ENCODE measurements at regions not wholly inside any gene's neighbourhood (a gene's known extent, or its start where the extent isn't known, plus 50 kb on each side); places are given as distances from the start of the nearest gene placed in this dataset.
"Not testable (repeated sequence)": the region's sequence is repeated elsewhere in the genome, so short reads cannot be mapped to it uniquely, and the experiment has no call there.

DNA sequence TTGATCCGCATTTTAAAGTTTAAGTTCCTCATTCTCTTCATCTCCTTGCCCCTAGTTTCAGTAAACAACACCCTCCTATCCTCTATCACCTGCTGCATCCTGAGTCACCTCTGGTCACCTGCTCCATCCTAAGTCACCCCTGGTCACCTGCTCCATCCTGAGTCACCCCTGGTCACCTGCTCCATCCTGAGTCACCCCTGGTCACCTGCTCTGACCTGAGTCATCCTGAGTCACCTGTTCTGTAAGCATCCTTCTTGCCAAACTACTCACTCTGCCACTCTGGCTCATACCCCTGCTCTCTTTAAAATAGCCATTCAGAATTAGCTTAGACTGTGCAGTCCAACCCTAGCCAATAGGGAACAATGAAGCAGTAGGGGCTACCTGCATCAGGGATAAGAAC is 80.6 kb upstream of the CD163 start:
- TF ChIP-seq, protein P1, sequence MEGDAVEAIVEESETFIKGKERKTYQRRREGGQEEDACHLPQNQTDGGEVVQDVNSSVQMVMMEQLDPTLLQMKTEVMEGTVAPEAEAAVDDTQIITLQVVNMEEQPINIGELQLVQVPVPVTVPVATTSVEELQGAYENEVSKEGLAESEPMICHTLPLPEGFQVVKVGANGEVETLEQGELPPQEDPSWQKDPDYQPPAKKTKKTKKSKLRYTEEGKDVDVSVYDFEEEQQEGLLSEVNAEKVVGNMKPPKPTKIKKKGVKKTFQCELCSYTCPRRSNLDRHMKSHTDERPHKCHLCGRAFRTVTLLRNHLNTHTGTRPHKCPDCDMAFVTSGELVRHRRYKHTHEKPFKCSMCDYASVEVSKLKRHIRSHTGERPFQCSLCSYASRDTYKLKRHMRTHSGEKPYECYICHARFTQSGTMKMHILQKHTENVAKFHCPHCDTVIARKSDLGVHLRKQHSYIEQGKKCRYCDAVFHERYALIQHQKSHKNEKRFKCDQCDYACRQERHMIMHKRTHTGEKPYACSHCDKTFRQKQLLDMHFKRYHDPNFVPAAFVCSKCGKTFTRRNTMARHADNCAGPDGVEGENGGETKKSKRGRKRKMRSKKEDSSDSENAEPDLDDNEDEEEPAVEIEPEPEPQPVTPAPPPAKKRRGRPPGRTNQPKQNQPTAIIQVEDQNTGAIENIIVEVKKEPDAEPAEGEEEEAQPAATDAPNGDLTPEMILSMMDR (IDR thresholded peaks at IDR 0.05), result not testable (repeated sequence)
- not testable (repeated sequence) for TF ChIP-seq POLR2A (IDR thresholded peaks at IDR 0.05)
